ENCODE measurements at regions not wholly inside any gene's neighbourhood (a gene's known extent, or its start where the extent isn't known, plus 50 kb on each side); places are given as distances from the start of the nearest gene placed in this dataset.

GRCh38 chr12:107581619-107582015 lies 104.0 kb upstream of the PWP1 start:
- no peak for TF ChIP-seq POLR2AphosphoS5 (IDR thresholded peaks at IDR 0.05; ENCODE audit: low read depth, low read length)
- no peak for TF ChIP-seq TAF1 (IDR thresholded peaks at IDR 0.05; ENCODE audit: borderline replicate concordance, insufficient read depth, low read length)
- TF ChIP-seq, protein P1, sequence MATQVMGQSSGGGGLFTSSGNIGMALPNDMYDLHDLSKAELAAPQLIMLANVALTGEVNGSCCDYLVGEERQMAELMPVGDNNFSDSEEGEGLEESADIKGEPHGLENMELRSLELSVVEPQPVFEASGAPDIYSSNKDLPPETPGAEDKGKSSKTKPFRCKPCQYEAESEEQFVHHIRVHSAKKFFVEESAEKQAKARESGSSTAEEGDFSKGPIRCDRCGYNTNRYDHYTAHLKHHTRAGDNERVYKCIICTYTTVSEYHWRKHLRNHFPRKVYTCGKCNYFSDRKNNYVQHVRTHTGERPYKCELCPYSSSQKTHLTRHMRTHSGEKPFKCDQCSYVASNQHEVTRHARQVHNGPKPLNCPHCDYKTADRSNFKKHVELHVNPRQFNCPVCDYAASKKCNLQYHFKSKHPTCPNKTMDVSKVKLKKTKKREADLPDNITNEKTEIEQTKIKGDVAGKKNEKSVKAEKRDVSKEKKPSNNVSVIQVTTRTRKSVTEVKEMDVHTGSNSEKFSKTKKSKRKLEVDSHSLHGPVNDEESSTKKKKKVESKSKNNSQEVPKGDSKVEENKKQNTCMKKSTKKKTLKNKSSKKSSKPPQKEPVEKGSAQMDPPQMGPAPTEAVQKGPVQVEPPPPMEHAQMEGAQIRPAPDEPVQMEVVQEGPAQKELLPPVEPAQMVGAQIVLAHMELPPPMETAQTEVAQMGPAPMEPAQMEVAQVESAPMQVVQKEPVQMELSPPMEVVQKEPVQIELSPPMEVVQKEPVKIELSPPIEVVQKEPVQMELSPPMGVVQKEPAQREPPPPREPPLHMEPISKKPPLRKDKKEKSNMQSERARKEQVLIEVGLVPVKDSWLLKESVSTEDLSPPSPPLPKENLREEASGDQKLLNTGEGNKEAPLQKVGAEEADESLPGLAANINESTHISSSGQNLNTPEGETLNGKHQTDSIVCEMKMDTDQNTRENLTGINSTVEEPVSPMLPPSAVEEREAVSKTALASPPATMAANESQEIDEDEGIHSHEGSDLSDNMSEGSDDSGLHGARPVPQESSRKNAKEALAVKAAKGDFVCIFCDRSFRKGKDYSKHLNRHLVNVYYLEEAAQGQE (IDR thresholded peaks at IDR 0.05; ENCODE audit: insufficient read depth in 1 of 2, low read depth in 2 of 2, low read length in 2 of 2): no peak
- no peak for TF ChIP-seq SIN3A (IDR thresholded peaks at IDR 0.05; ENCODE audit: borderline replicate concordance, insufficient read depth, low read length)
- TF ChIP-seq FOXP2 (optimal IDR thresholded peaks at IDR 0.05; ENCODE audit: borderline replicate concordance, extremely low read depth, extremely low read length, insufficient read depth): no peak

DNA sequence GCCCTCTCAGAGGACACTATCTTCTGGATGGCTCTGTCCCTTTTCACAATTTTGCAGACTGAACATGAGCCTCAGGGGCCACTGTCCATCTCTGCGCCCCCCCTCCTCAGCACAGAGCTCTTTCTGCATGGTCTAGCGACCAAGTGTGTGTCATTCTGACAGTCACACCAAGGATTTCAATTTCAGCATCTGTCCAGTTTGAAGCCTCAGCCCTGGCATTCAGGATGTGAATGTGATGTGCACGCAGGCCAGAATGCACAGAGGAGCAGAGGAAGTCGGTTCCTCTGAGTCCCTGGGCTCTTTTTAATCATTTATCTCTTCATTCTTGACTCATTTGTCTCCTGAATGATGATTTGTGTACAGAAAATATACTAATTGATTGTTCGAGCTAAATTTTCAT lies 102.0 kb upstream of the PWP1 start:
- no peak for TF ChIP-seq TAF1 (IDR thresholded peaks at IDR 0.05; ENCODE audit: borderline replicate concordance, insufficient read depth, low read length)
- no peak for TF ChIP-seq SIN3A (IDR thresholded peaks at IDR 0.05; ENCODE audit: borderline replicate concordance, insufficient read depth, low read length)
- no peak for TF ChIP-seq FOXP2 (optimal IDR thresholded peaks at IDR 0.05; ENCODE audit: borderline replicate concordance, extremely low read depth, extremely low read length, insufficient read depth)
- TF ChIP-seq POLR2AphosphoS5 (IDR thresholded peaks at IDR 0.05; ENCODE audit: low read depth, low read length): no peak
- TF ChIP-seq, protein P1 (IDR thresholded peaks at IDR 0.05; ENCODE audit: insufficient read depth in 1 of 2, low read depth in 2 of 2, low read length in 2 of 2): no peak

DNA sequence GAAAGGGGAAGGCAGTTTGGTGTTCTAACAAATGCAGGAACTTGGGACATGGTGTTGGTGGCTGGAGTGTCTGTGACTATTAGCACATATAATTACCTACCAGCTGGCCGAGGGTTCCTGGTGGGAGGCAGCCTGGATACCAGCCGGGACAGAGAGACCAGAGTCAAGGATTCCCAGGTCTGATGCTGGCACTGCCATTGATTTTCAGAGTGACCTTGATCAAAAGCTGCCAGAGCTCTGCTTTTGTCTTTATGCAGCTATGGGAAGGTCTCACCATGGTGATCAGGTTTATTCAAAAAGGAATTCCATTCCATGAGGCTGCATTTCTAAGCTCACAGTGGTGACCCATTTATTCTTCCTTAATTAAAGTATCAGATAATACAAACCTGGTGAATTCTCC lies 101.0 kb upstream of the PWP1 start:
- no peak for TF ChIP-seq POLR2AphosphoS5 (IDR thresholded peaks at IDR 0.05; ENCODE audit: low read depth, low read length)
- TF ChIP-seq TAF1 (IDR thresholded peaks at IDR 0.05; ENCODE audit: borderline replicate concordance, insufficient read depth, low read length): no peak
- TF ChIP-seq, protein P1 (IDR thresholded peaks at IDR 0.05; ENCODE audit: insufficient read depth in 1 of 2, low read depth in 2 of 2, low read length in 2 of 2): no peak
- TF ChIP-seq SIN3A (IDR thresholded peaks at IDR 0.05; ENCODE audit: borderline replicate concordance, insufficient read depth, low read length): no peak
- no peak for TF ChIP-seq FOXP2 (optimal IDR thresholded peaks at IDR 0.05; ENCODE audit: borderline replicate concordance, extremely low read depth, extremely low read length, insufficient read depth)

GRCh38 chr12:107586256-107586970 lies 99.2 kb upstream of the PWP1 start:
- TF ChIP-seq FOXP2 (optimal IDR thresholded peaks at IDR 0.05; ENCODE audit: borderline replicate concordance, extremely low read depth, extremely low read length, insufficient read depth) (no peak), SIN3A (IDR thresholded peaks at IDR 0.05; ENCODE audit: borderline replicate concordance, insufficient read depth, low read length) (no peak), TAF1 (IDR thresholded peaks at IDR 0.05; ENCODE audit: borderline replicate concordance, insufficient read depth, low read length) (no peak)

DNA sequence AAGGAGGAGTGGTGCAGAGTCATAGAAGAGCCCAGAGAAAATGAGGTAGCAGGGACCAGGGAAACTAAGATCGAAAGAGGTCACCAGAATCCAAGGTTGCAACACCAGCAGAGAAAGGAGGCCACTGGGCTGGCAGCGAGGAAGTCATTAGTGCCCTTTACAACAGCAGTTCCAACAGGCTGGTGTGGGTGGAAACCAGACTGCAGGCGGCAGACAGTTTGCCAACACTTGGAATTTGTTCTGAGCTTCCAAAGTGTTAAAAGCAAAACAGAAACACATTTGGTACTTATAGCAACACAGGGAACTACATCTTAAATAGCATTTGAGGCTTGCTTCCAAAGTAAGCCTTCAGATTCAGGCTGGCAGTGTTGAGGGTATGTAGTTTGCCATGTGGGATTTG lies 95.2 kb upstream of the PWP1 start:
- TF ChIP-seq FOXP2 (optimal IDR thresholded peaks at IDR 0.05; ENCODE audit: borderline replicate concordance, extremely low read depth, extremely low read length, insufficient read depth) (no peak), SIN3A (IDR thresholded peaks at IDR 0.05; ENCODE audit: borderline replicate concordance, insufficient read depth, low read length) (no peak), POLR2AphosphoS5 (IDR thresholded peaks at IDR 0.05; ENCODE audit: low read depth, low read length) (no peak), TAF1 (IDR thresholded peaks at IDR 0.05; ENCODE audit: borderline replicate concordance, insufficient read depth, low read length) (no peak)
- TF ChIP-seq, protein P1 (IDR thresholded peaks at IDR 0.05; ENCODE audit: insufficient read depth in 1 of 2, low read depth in 2 of 2, low read length in 2 of 2): no peak
